GM12865 (cell line): ENCODE measurements at regions not wholly inside any gene's neighbourhood (a gene's known extent, or its start where the extent isn't known, plus 50 kb on each side); places are given as distances from the start of the nearest gene placed in this dataset.
A peak's percentile ranks its signal among the peaks of the same experiment; 100 is the strongest.

ENCODE experiments used
- DNase-seq: peaks from one replicate; pipeline ENCODE4 v3.0.0; 2010; ENCODE audit warnings: low read depth
- H3K4me3 ChIP-seq: 2 replicates; pipeline ENCODE4 v1.5.1; 2011; ENCODE audit warnings: mild to moderate bottlenecking, low read depth, low read length, control low read depth
- TF ChIP-seq, protein P1 (sequence below): IDR thresholded peaks from 2 replicates; pipeline ENCODE4 v1.5.1; 2011; ENCODE audit warnings: low read length, control low read depth, low read depth, inconsistent platforms; ENCODE audit not compliant: insufficient read depth; ENCODE audit errors: missing control alignments

DNA sequence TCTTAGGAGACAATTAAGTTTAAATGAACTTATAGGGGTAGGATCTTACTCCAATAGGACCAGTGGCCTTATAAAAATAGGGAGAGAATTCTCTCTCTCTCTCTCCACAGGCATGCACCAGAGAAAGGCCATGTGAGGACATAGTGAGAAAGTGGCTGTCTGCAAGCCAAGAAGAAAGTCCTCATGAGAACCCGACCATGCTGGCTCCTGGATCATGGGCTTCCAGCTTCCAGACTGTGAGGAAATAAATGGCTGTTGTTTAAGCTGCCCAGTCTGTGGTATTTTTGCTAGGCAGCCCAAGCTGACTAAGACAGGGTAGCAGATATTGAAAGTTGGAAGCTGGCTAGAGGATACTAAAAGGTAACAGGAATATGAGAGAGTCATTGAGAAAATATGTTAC is 454.0 kb downstream of the NBAS start:
- no peak for DNase-seq
- H3K4me3 ChIP-seq = no peak overlapping the region
- TF ChIP-seq, protein P1, sequence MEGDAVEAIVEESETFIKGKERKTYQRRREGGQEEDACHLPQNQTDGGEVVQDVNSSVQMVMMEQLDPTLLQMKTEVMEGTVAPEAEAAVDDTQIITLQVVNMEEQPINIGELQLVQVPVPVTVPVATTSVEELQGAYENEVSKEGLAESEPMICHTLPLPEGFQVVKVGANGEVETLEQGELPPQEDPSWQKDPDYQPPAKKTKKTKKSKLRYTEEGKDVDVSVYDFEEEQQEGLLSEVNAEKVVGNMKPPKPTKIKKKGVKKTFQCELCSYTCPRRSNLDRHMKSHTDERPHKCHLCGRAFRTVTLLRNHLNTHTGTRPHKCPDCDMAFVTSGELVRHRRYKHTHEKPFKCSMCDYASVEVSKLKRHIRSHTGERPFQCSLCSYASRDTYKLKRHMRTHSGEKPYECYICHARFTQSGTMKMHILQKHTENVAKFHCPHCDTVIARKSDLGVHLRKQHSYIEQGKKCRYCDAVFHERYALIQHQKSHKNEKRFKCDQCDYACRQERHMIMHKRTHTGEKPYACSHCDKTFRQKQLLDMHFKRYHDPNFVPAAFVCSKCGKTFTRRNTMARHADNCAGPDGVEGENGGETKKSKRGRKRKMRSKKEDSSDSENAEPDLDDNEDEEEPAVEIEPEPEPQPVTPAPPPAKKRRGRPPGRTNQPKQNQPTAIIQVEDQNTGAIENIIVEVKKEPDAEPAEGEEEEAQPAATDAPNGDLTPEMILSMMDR = no peak

DNA sequence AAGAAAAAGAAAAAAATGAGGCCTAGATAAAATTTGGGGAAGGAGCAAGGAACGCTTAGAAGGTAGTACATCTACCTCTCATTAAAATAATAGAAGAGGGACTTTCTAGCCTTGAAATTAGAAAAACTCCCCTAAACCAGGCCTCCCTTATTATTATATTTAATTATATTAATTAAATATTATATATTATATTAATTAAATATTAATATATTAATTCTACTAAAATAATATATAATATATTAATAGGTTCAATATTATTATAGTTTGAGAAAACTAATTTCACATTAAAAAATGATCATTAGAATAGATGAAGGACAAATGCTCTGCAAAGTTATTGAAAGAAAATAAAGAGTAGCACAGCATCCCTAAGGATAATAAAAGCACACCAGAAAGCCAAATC is 449.4 kb downstream of the NBAS start:
- no peak for DNase-seq
- TF ChIP-seq, protein P1 = no peak
- no peak overlapping the region for H3K4me3 ChIP-seq

DNA sequence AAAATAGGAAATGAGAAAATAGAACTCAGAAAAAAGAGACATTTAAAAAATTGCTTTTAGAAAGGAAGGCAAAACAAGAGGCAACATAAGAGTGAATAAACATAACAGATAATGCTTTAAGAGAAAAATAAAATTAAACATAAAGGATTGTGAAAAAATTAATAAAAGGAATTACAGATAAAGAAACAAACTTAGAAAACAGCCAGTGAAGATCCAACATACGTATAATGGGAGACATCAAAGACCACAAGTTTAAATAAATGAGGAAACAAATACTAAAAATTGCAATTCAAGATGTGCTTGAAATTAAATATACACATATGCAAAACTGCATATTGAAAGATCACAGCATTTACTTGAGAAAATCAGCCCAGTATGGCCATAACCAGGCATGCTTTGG is 448.9 kb downstream of the NBAS start:
- TF ChIP-seq, protein P1 = no peak
- H3K4me3 ChIP-seq = no peak overlapping the region
- peak; percentile 5 for DNase-seq

DNA sequence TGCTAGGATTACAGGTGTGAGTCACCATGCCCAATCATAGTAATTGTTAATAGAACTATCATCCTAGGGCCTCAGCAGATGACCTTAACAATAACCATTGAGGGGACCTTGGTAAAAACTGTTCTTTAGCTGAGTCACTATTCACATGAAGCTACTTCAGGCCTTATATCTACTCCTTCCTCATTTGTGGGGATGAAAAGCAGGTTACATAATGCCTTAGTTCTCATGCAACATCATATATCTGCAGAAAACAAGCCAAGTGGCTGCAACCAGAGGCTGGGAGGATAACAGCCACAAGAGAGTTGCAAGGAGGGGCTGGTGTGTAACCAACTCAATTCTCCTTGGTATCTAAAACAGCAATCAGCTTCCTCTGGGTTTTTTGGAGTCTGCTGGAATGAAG is 445.4 kb downstream of the NBAS start:
- TF ChIP-seq, protein P1 = no peak
- no peak overlapping the region for H3K4me3 ChIP-seq
- DNase-seq = no peak

DNA sequence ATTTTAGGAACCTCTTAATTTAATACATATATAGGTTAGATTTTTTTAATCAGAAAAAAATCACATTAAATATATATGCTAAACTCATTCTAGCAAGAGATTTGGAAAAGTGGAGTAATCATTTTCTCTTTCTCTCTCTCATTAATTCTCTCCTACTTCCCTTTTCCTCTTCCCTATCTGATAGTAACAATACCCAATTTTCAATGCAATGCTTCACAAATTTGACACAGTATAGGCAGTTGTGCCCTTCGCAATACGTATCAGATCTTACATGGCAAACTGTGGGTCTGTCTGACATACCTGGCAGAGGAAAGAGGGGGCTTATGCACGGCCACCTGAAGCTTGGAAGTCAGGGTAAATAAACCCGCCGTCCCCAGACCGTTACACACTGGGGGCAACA is 444.3 kb downstream of the NBAS start:
- H3K4me3 ChIP-seq = no peak overlapping the region
- no peak for DNase-seq
- TF ChIP-seq, protein P1 = no peak
